ENCODE measurements at regions not wholly inside any gene's neighbourhood (a gene's known extent, or its start where the extent isn't known, plus 50 kb on each side); places are given as distances from the start of the nearest gene placed in this dataset.

GRCh38 chr2:146433116-146433875 lies 1411.5 kb upstream of the ACVR2A start:
- intact Hi-C loops (cut with DNase I, micrococcal nuclease) = no loop called here
- H3K36me3 ChIP-seq (ENCODE audit: low read depth) = no peaks in the 10 kb centered on the region
- ATAC-seq (no peak), DNase-seq (no peak)
- H3K4me1 ChIP-seq (ENCODE audit: low read depth) = no peaks in the 10 kb centered on the region
- no peak overlapping the region for H3K4me3 ChIP-seq
- TF ChIP-seq CTCF (IDR thresholded peaks at IDR 0.05) = no peak
- H3K9me3 ChIP-seq = no peaks in the 10 kb centered on the region

GRCh38 chr2:146429366-146429765 lies 1415.5 kb upstream of the ACVR2A start:
- H3K4me1 ChIP-seq (ENCODE audit: low read depth) = no peaks in the 10 kb centered on the region
- ATAC-seq = no peak
- intact Hi-C loops (cut with DNase I, micrococcal nuclease) = no loop called here
- no peaks in the 10 kb centered on the region for H3K9me3 ChIP-seq
- no peak for TF ChIP-seq CTCF (IDR thresholded peaks at IDR 0.05)
- H3K4me3 ChIP-seq = no peak overlapping the region
- no peaks in the 10 kb centered on the region for H3K36me3 ChIP-seq (ENCODE audit: low read depth)
- no peak for DNase-seq

DNA sequence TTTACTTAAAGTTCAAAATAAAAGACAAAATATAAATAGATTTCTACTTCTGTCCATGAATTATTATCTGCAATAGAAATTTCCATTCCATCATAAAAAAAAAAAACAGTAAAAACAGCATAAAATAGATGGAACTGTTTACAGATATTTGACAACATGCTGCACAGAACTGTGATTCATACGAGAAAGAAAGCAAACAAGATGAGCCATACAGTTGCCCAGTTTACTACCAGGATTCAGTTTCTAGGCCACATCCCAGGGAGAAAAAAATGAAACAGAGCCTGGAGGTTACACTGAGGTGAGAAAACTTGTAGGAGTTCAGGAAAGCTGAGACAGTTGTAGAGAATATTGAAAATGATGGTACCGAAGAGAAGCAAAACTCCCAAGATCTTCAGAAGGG lies 1426.9 kb upstream of the ACVR2A start:
- H3K4me1 ChIP-seq (ENCODE audit: low read depth) = no peaks in the 10 kb centered on the region
- H3K36me3 ChIP-seq (ENCODE audit: low read depth) = no peaks in the 10 kb centered on the region
- H3K4me3 ChIP-seq = no peak overlapping the region
- DNase-seq (no peak), ATAC-seq (no peak)
- H3K9me3 ChIP-seq = no peaks in the 10 kb centered on the region
- no peak for TF ChIP-seq CTCF (IDR thresholded peaks at IDR 0.05)
- intact Hi-C loops (cut with DNase I, micrococcal nuclease) = no loop called here

DNA sequence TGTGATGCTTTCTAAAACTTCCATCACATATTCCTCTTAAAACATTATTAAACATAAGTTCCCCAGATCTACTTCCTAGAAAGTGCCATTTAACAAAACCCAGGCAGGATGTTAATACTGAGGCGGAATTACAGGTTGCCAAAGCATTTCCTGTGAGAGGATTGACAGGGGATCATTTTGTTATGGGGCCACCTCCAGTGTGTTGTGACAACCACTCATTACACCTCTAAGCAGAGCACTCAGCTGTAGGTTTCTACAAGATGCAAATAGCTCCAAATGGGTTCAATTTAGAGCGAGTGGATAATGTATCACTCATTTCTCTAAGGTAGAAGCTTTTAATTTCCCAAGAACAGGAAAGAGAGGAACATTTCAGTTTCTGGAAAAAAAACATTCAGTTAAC lies 1429.5 kb upstream of the ACVR2A start:
- no peak for ATAC-seq
- Histone ChIP-seq H3K4me3 (no peak overlapping the region), H3K36me3 (ENCODE audit: low read depth) (no peaks in the 10 kb centered on the region), H3K9me3 (no peaks in the 10 kb centered on the region), H3K4me1 (ENCODE audit: low read depth) (no peaks in the 10 kb centered on the region)
- TF ChIP-seq CTCF (IDR thresholded peaks at IDR 0.05) = no peak
- intact Hi-C loops (cut with DNase I, micrococcal nuclease) = no loop called here
- DNase-seq = no peak

- Histone ChIP-seq H3K4me1 (ENCODE audit: low read depth) (no peaks in the 10 kb centered on the region), H3K4me3 (no peak overlapping the region), H3K9me3 (no peaks in the 10 kb centered on the region), H3K36me3 (ENCODE audit: low read depth) (no peaks in the 10 kb centered on the region)
- intact Hi-C loops (cut with DNase I, micrococcal nuclease) = no loop called here
- ATAC-seq = no peak
- no peak for DNase-seq
- no peak for TF ChIP-seq CTCF (IDR thresholded peaks at IDR 0.05)
Measured at GRCh38 chr2:146414456-146414855, 1430.4 kb upstream of the ACVR2A start.

All from mucosa of descending colon (tissue), 3 donors.